Activated naive CD4-positive, alpha-beta T cell treated with Interleukin-2 at 50 U/mL for 16 hours (primary cell): ENCODE measurements at regions not wholly inside any gene's neighbourhood (a gene's known extent, or its start where the extent isn't known, plus 50 kb on each side); places are given as distances from the start of the nearest gene placed in this dataset.
A peak's percentile ranks its signal among the peaks of the same experiment; 100 is the strongest.
"Not testable (repeated sequence)": the region's sequence is repeated elsewhere in the genome, so short reads cannot be mapped to it uniquely, and the experiment has no call there.

Experiments used
- DNase-seq: peaks from one replicate; pipeline ENCODE4 v3.0.0-alpha.2; 2020

DNA sequence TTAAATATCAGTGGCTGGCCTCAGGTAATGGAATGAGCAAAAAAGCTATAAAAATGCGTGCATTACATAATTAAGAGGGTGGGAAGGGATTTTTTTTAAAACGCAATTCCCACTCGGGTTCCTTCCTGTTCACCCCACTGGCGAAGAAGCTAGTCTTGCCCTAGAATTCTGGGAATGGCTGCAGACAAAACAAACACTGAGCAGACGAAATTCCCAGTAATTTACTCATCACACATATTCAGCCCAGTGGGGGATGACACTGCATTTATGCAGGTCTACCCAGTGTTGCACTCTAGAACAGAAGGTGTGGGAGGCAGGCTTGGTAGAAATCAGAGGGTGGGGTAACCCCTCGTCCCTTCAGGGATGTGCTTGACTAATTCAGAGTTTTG lies 2695.0 kb upstream of the DEFB115 start:
- no peak for DNase-seq

- not testable (repeated sequence) for DNase-seq
Measured at GRCh38 chr20:28562899-28563521, 2694.5 kb upstream of the DEFB115 start.

DNA sequence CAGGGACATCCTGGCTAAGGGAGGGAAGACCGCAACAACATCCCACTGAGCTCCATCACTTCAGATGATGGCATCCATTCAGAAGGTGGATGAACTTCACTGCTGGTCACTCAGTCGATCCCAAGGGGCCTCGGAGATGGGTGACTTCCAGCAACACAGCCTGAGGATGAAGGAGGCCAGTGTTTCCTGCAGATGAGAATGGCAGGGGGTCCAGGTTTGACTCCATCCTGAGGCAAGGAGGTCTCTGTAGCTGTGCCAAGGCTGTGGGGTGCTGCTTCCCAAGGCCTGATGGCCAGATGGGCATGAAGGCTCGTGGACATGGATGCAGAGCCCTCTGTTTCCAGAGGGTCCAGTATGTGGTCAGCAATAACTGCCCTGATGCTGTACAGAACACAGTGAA lies 2693.4 kb upstream of the DEFB115 start:
- DNase-seq, result not testable (repeated sequence)

GRCh38 chr20:28564688-28565463 lies 2692.6 kb upstream of the DEFB115 start:
- not testable (repeated sequence) for DNase-seq

DNA sequence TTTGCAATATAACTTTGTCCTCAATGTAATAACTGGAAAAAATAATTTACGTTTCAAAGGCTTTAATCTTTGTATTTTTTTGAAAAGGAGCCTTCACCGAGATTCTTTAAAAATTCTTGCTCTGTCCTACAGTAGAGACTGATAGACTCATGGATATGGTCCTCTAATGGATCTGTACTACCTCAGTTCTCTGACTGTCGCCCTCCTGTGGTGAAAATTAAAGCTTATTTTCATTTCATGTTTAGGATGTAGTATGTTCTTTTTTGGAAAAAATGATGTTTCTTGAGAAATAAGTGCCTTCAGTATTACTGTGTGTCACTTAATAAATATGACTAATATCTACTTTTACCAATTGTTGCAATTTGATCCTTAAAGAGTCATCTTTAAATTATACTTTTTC lies 2681.5 kb upstream of the DEFB115 start:
- DNase-seq, result not testable (repeated sequence)

- not testable (repeated sequence) for DNase-seq
Measured at GRCh38 chr20:28591680-28592079, 2665.8 kb upstream of the DEFB115 start.

GRCh38 chr20:28593383-28593782 lies 2664.1 kb upstream of the DEFB115 start:
- DNase-seq, result not testable (repeated sequence)

DNA sequence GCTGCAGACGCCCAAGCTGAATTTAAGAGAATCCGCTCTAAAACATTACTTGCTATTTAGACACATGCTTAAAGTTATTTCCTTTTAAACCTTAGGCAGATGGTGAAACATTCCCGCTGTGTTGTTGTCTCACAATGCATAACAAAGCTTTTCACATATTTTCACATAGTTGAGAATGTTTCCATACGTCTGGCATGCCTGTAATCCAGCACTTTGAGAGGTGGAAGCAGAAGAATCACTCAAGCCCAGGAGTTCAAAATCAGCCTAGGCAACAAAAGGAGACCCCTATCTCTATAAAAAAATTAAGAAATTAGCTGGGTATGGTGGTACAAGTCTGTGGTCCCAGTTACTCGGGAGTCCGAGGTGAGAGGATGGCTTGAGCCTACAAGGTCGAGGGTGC lies 2663.0 kb upstream of the DEFB115 start:
- not testable (repeated sequence) for DNase-seq

- not testable (repeated sequence) for DNase-seq
Measured at GRCh38 chr20:28602006-28602402, 2655.5 kb upstream of the DEFB115 start.

- peak; percentile 82 for DNase-seq
Measured at GRCh38 chr20:28602403-28603217, 2654.9 kb upstream of the DEFB115 start.

DNA sequence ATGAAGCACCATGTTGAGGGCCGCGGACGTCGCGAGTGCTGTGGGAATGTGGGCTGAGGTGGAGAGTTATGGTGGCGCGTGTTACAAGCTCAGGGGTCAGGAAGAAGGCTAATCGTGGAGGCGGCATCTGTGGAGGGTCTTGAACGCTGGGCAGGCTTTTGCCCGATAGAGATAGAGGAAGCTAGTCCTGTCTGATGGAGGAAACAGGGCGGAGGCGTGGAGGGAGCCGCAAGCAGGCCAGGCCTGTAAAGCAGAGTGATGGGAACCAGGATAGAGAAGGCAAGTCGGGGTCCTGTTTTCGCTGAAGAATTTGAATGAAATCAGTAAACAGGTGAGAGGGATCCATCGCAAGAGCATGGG lies 2654.3 kb upstream of the DEFB115 start:
- DNase-seq, result not testable (repeated sequence)

DNA sequence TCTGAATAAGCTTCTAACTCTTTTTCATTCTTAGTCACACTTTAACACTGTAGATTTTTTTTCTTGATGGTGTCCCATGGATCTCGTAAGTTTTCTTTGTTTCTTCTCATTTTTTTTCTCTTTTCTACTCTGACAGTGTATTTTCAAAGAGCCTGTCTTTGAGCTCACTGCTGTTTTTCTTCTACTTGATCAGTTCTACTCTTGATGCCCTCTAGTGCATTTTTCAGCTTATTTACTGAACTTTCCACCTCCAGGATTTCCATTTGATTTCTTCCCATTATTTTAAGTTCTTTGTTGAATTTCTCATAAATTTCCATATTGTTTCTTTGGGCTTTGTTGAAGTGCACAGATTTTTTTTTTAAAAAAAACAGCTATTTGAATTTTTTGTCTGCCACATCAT lies 2641.1 kb upstream of the DEFB115 start:
- no peak for DNase-seq

DNA sequence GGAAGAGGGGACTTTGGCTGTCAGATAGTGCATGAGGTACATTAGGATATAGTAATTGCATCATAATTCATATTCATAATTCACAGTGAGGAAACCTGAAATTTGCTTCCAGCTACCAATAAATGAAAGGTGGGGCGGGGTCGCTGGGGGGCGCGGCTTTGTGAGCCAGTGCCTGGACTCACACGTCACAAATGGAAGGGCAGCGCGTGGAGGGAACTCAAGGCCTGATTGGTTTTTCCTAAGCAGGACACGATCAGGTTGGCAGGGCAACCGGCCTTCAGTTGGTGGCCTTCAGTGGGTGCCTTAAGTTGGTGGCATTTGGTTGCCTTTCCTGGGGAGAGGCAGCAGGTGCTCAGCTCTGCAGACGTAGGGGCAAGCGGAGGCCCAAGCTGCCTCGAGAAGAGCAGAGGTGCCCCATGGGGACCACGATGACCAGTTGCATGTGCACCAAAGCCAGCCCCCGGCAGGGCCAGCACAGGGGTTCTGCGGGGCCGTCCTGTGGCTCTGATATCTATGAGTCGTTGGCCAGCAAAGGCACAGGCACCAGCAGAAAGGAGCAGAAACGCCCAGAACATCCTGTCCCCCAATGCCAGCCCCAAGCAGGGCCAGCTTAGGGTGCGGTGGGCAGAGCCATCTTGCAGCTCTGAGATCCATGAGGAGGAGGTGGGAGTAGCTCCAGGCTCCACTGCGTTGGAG lies 2637.4 kb upstream of the DEFB115 start:
- not testable (repeated sequence) for DNase-seq

DNA sequence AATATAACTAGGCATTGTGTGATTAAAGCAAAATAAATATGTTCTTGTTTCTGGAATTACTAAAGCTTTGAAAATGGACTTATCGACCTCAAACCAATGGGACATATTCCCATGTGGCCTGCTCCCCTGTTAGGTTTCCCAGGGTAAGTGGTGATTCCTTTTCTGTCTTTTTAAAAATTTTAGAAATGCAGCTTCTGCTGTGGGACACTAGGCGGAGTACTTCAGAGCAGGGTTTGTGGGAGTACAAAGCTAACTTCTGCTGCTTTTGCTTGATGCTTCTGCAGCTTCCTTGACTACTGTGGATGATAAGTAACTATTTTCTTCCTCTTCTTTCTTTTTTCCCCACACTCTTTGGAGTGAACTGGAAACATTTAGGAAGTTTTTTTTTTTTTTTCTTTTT lies 2632.4 kb upstream of the DEFB115 start:
- not testable (repeated sequence) for DNase-seq

- not testable (repeated sequence) for DNase-seq
Measured at GRCh38 chr20:28640831-28641230, 2616.6 kb upstream of the DEFB115 start.
